HG02973 (cell line): ENCODE measurements at regions not wholly inside any gene's neighbourhood (a gene's known extent, or its start where the extent isn't known, plus 50 kb on each side); places are given as distances from the start of the nearest gene placed in this dataset.
"Not testable (repeated sequence)": the region's sequence is repeated elsewhere in the genome, so short reads cannot be mapped to it uniquely, and the experiment has no call there.

Experiments
- ATAC-seq: cut with Tn5 transposase; IDR thresholded peaks from one replicate; pipeline ENCODE4 v1.9.1; 2021; ENCODE audit warnings: moderate library complexity; ENCODE audit not compliant: unreplicated experiment

- no peak for ATAC-seq
Measured at GRCh38 chr5:136924490-136924889, 559.1 kb upstream of the TRPC7 start.

- ATAC-seq = no peak
Measured at GRCh38 chr5:136910625-136911024, 545.3 kb upstream of the TRPC7 start.

GRCh38 chr5:136909906-136910305 is 544.6 kb upstream of the TRPC7 start:
- no peak for ATAC-seq

DNA sequence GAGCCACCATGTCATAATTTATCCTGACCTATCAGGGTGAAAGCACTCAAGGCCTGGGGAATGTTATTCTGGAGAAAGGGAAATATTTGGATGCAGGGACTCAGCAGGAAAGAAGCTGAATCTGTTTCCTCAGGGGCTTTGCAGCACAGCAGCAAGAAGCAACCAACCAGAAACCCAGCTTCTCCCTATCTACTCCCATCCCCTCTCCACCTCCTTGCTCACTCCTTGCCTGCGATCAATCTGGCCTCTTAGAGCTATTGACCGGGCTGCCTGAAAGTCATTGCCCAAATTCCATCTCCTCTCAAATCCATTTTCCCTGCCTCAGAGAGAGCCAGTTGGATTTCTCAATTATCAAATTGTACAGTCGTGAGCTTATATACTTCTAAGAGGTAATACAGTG is 542.0 kb upstream of the TRPC7 start:
- ATAC-seq = no peak

- no peak for ATAC-seq
Measured at GRCh38 chr5:136906545-136906944, 541.2 kb upstream of the TRPC7 start.

- no peak for ATAC-seq
Measured at GRCh38 chr5:136905571-136905970, 540.2 kb upstream of the TRPC7 start.

DNA sequence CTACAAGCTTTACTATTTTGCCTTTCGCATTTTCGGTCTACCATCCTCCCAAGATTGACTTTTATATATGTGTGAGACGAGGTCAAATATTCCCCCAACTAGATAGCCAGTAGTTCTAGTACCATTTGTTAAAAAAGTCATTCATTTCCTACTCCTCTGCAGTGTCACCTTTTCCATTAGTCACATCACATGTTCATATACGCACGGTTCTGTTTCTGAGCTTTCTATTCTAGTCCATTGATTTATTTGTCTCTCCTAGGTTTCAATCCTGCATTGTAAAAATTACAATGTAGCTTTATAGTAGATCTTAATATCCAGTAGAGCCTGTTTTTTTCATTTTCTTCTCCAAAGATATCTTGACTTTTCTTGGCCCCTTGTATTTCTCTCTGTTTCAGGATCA is 528.7 kb upstream of the TRPC7 start:
- ATAC-seq = no peak

- ATAC-seq = no peak
Measured at GRCh38 chr5:136892000-136892399, 526.7 kb upstream of the TRPC7 start.

GRCh38 chr5:136891175-136891972 is 526.0 kb upstream of the TRPC7 start:
- ATAC-seq = no peak

DNA sequence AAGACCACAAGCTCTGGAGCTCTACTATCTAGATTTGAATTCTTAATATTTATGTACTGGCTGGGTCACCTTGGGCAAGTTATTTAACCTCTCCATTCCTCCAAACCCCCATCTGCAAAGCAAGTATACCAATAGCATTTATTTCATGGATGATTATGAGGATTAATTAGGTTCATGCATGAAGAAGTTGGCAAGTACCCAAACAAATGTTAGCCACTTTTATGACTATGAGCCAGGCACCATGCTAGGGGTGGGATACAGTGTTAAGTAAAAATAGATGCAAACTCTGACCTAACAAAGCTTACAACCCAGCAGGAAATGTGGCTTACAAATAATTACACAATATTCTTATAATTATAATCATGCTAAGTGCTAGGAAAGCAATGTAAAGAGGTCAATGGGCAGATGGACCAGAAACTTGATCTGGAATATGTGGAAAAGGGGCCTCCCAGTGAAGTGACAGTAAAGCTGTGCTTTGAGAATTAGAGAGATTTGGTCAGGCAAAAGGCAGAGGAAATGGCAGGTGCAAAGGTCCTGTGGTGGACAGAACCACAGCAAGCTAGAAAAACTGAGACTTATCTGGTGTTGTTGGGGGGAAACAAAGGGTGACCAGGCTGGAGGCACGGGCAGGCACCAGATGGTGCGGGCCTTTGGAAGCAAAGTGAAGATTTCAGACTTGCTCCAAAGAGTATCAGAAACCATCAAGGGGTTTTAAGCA is 525.2 kb upstream of the TRPC7 start:
- ATAC-seq = no peak

- no peak for ATAC-seq
Measured at GRCh38 chr5:136886608-136887007, 521.3 kb upstream of the TRPC7 start.

- ATAC-seq = no peak
Measured at GRCh38 chr5:136864960-136865359, 499.6 kb upstream of the TRPC7 start.

GRCh38 chr5:136856648-136857047 is 491.3 kb upstream of the TRPC7 start:
- no peak for ATAC-seq

GRCh38 chr5:136853971-136854370 is 488.6 kb upstream of the TRPC7 start:
- no peak for ATAC-seq

DNA sequence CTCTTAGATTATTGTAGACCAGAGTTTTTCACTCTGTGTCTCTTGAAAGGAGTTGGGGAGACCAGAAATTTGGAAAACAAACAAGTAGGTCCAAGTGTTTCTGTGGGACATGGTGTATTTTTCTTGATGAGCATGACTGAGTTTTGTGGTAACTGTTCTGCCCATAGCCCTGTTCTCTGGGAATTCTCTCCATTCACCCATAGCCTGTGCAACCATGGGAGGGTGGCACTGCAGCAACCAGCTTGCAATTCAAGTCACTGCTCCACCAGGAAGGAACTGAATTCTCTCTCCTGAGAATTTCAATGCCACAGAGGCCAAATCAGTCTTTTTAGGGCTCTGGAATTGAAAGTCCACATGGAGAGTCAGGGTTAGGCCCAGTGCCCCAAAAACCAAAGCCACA is 475.3 kb upstream of the TRPC7 start:
- no peak for ATAC-seq

GRCh38 chr5:136836093-136836492 is 470.7 kb upstream of the TRPC7 start:
- no peak for ATAC-seq

- no peak for ATAC-seq
Measured at GRCh38 chr5:136820848-136821247, 455.5 kb upstream of the TRPC7 start.

- ATAC-seq = no peak
Measured at GRCh38 chr5:136819526-136820302, 454.4 kb upstream of the TRPC7 start.

DNA sequence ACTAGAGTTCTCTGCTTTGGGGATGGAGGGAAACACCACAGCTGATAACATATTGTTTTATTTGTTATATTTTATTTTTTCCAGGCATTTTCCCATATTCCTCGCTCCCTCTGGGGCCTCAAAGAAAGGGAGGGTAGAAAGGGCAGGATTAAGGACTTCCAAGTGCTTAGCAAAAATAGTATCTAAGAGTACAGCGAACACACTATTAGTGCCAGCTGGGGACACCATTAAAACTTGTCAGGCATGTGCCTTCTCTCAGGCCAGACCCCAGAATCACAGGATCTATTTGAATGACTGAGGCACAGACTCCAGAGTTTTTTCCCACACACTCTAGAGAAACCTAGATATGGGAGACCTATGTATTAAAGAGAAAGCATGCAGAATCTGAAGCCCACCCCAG is 451.0 kb upstream of the TRPC7 start:
- no peak for ATAC-seq

- no peak for ATAC-seq
Measured at GRCh38 chr5:136814619-136815378, 449.5 kb upstream of the TRPC7 start.

GRCh38 chr5:136812270-136812669 is 446.9 kb upstream of the TRPC7 start:
- ATAC-seq = not testable (repeated sequence)
